ENCODE measurements at regions not wholly inside any gene's neighbourhood (a gene's known extent, or its start where the extent isn't known, plus 50 kb on each side); places are given as distances from the start of the nearest gene placed in this dataset.

GRCh38 chr17:55654022-55654421 lies 68.6 kb downstream of the TMEM100 start:
- Histone ChIP-seq H3K9me3 (ENCODE audit: control insufficient read depth in 1 of 2, low read length in 2 of 2) (no peaks in the 10 kb centered on the region), H3K4me3 (ENCODE audit: low read depth in 1 of 2, low read length in 2 of 2) (no peak overlapping the region), H3K36me3 (ENCODE audit: control insufficient read depth in 1 of 2, insufficient read depth in 2 of 2, low read length in 2 of 2) (no peaks in the 10 kb centered on the region), H3K27ac (ENCODE audit: low read depth, low read length) (no peak overlapping the region), H3K4me1 (ENCODE audit: control insufficient read depth in 1 of 2, insufficient read depth in 2 of 2, low read length in 2 of 2) (no peaks in the 10 kb centered on the region), H3K27me3 (ENCODE audit: control insufficient read depth in 1 of 2, insufficient read depth in 2 of 2, low read length in 2 of 2) (no peaks in the 10 kb centered on the region), H3K9ac (ENCODE audit: low read depth in 1 of 2, low read length in 2 of 2) (no peak overlapping the region)

- Histone ChIP-seq H3K36me3 (ENCODE audit: control insufficient read depth in 1 of 2, insufficient read depth in 2 of 2, low read length in 2 of 2) (no peaks in the 10 kb centered on the region), H3K4me3 (ENCODE audit: low read depth in 1 of 2, low read length in 2 of 2) (no peak overlapping the region), H3K4me1 (ENCODE audit: control insufficient read depth in 1 of 2, insufficient read depth in 2 of 2, low read length in 2 of 2) (no peaks in the 10 kb centered on the region), H3K9ac (ENCODE audit: low read depth in 1 of 2, low read length in 2 of 2) (no peak overlapping the region), H3K27me3 (ENCODE audit: control insufficient read depth in 1 of 2, insufficient read depth in 2 of 2, low read length in 2 of 2) (no peaks in the 10 kb centered on the region), H3K9me3 (ENCODE audit: control insufficient read depth in 1 of 2, low read length in 2 of 2) (no peaks in the 10 kb centered on the region), H3K27ac (ENCODE audit: low read depth, low read length) (no peak overlapping the region)
Observed at GRCh38 chr17:55652825-55653224, 69.8 kb downstream of the TMEM100 start.

GRCh38 chr17:55652114-55652823 lies 70.4 kb downstream of the TMEM100 start:
- Histone ChIP-seq H3K9ac (ENCODE audit: low read depth in 1 of 2, low read length in 2 of 2) (no peak overlapping the region), H3K27me3 (ENCODE audit: control insufficient read depth in 1 of 2, insufficient read depth in 2 of 2, low read length in 2 of 2) (no peaks in the 10 kb centered on the region), H3K4me3 (ENCODE audit: low read depth in 1 of 2, low read length in 2 of 2) (no peak overlapping the region), H3K36me3 (ENCODE audit: control insufficient read depth in 1 of 2, insufficient read depth in 2 of 2, low read length in 2 of 2) (no peaks in the 10 kb centered on the region), H3K4me1 (ENCODE audit: control insufficient read depth in 1 of 2, insufficient read depth in 2 of 2, low read length in 2 of 2) (no peaks in the 10 kb centered on the region), H3K9me3 (ENCODE audit: control insufficient read depth in 1 of 2, low read length in 2 of 2) (no peaks in the 10 kb centered on the region), H3K27ac (ENCODE audit: low read depth, low read length) (no peak overlapping the region)

- no peaks in the 10 kb centered on the region for H3K9me3 ChIP-seq (ENCODE audit: control insufficient read depth in 1 of 2, low read length in 2 of 2)
- H3K4me3 ChIP-seq (ENCODE audit: low read depth in 1 of 2, low read length in 2 of 2): no peak overlapping the region
- H3K9ac ChIP-seq (ENCODE audit: low read depth in 1 of 2, low read length in 2 of 2): no peak overlapping the region
- no peaks in the 10 kb centered on the region for H3K27me3 ChIP-seq (ENCODE audit: control insufficient read depth in 1 of 2, insufficient read depth in 2 of 2, low read length in 2 of 2)
- no peaks in the 10 kb centered on the region for H3K36me3 ChIP-seq (ENCODE audit: control insufficient read depth in 1 of 2, insufficient read depth in 2 of 2, low read length in 2 of 2)
- H3K4me1 ChIP-seq (ENCODE audit: control insufficient read depth in 1 of 2, insufficient read depth in 2 of 2, low read length in 2 of 2): no peaks in the 10 kb centered on the region
- H3K27ac ChIP-seq (ENCODE audit: low read depth, low read length): no peak overlapping the region
Observed at GRCh38 chr17:55649957-55650597, 72.6 kb downstream of the TMEM100 start.

- Histone ChIP-seq H3K9ac (ENCODE audit: low read depth in 1 of 2, low read length in 2 of 2) (no peak overlapping the region), H3K9me3 (ENCODE audit: control insufficient read depth in 1 of 2, low read length in 2 of 2) (no peaks in the 10 kb centered on the region), H3K27ac (ENCODE audit: low read depth, low read length) (no peak overlapping the region)
Observed at GRCh38 chr17:55648086-55648485, 74.6 kb downstream of the TMEM100 start.

GRCh38 chr17:55645361-55645760 lies 77.3 kb downstream of the TMEM100 start:
- Histone ChIP-seq H3K27me3 (ENCODE audit: control insufficient read depth in 1 of 2, insufficient read depth in 2 of 2, low read length in 2 of 2) (no peaks in the 10 kb centered on the region), H3K9ac (ENCODE audit: low read depth in 1 of 2, low read length in 2 of 2) (no peak overlapping the region), H3K27ac (ENCODE audit: low read depth, low read length) (no peak overlapping the region), H3K4me3 (ENCODE audit: low read depth in 1 of 2, low read length in 2 of 2) (no peak overlapping the region), H3K36me3 (ENCODE audit: control insufficient read depth in 1 of 2, insufficient read depth in 2 of 2, low read length in 2 of 2) (no peaks in the 10 kb centered on the region), H3K4me1 (ENCODE audit: control insufficient read depth in 1 of 2, insufficient read depth in 2 of 2, low read length in 2 of 2) (no peaks in the 10 kb centered on the region), H3K9me3 (ENCODE audit: control insufficient read depth in 1 of 2, low read length in 2 of 2) (no peaks in the 10 kb centered on the region)

More at GRCh38 chr17:55648086-55648485, 74.6 kb downstream of the TMEM100 start:
- Histone ChIP-seq H3K4me1 (ENCODE audit: control insufficient read depth in 1 of 2, insufficient read depth in 2 of 2, low read length in 2 of 2) (no peaks in the 10 kb centered on the region), H3K36me3 (ENCODE audit: control insufficient read depth in 1 of 2, insufficient read depth in 2 of 2, low read length in 2 of 2) (no peaks in the 10 kb centered on the region), H3K4me3 (ENCODE audit: low read depth in 1 of 2, low read length in 2 of 2) (no peak overlapping the region), H3K27me3 (ENCODE audit: control insufficient read depth in 1 of 2, insufficient read depth in 2 of 2, low read length in 2 of 2) (no peaks in the 10 kb centered on the region)

GRCh38 chr17:55644346-55644745 lies 78.3 kb downstream of the TMEM100 start:
- Histone ChIP-seq H3K9me3 (ENCODE audit: control insufficient read depth in 1 of 2, low read length in 2 of 2) (no peaks in the 10 kb centered on the region), H3K4me3 (ENCODE audit: low read depth in 1 of 2, low read length in 2 of 2) (no peak overlapping the region), H3K36me3 (ENCODE audit: control insufficient read depth in 1 of 2, insufficient read depth in 2 of 2, low read length in 2 of 2) (no peaks in the 10 kb centered on the region), H3K27me3 (ENCODE audit: control insufficient read depth in 1 of 2, insufficient read depth in 2 of 2, low read length in 2 of 2) (no peaks in the 10 kb centered on the region), H3K4me1 (ENCODE audit: control insufficient read depth in 1 of 2, insufficient read depth in 2 of 2, low read length in 2 of 2) (no peaks in the 10 kb centered on the region), H3K9ac (ENCODE audit: low read depth in 1 of 2, low read length in 2 of 2) (no peak overlapping the region), H3K27ac (ENCODE audit: low read depth, low read length) (no peak overlapping the region)

- no peaks in the 10 kb centered on the region for H3K27me3 ChIP-seq (ENCODE audit: control insufficient read depth in 1 of 2, insufficient read depth in 2 of 2, low read length in 2 of 2)
- no peak overlapping the region for H3K9ac ChIP-seq (ENCODE audit: low read depth in 1 of 2, low read length in 2 of 2)
- no peaks in the 10 kb centered on the region for H3K36me3 ChIP-seq (ENCODE audit: control insufficient read depth in 1 of 2, insufficient read depth in 2 of 2, low read length in 2 of 2)
- no peak overlapping the region for H3K27ac ChIP-seq (ENCODE audit: low read depth, low read length)
- no peaks in the 10 kb centered on the region for H3K4me1 ChIP-seq (ENCODE audit: control insufficient read depth in 1 of 2, insufficient read depth in 2 of 2, low read length in 2 of 2)
- no peaks in the 10 kb centered on the region for H3K9me3 ChIP-seq (ENCODE audit: control insufficient read depth in 1 of 2, low read length in 2 of 2)
- H3K4me3 ChIP-seq (ENCODE audit: low read depth in 1 of 2, low read length in 2 of 2): no peak overlapping the region
Observed at GRCh38 chr17:55642741-55643140, 79.9 kb downstream of the TMEM100 start.

GRCh38 chr17:55641676-55642081 lies 81.0 kb downstream of the TMEM100 start:
- Histone ChIP-seq H3K4me3 (ENCODE audit: low read depth in 1 of 2, low read length in 2 of 2) (no peak overlapping the region), H3K27ac (ENCODE audit: low read depth, low read length) (no peak overlapping the region), H3K9ac (ENCODE audit: low read depth in 1 of 2, low read length in 2 of 2) (no peak overlapping the region), H3K4me1 (ENCODE audit: control insufficient read depth in 1 of 2, insufficient read depth in 2 of 2, low read length in 2 of 2) (no peaks in the 10 kb centered on the region), H3K27me3 (ENCODE audit: control insufficient read depth in 1 of 2, insufficient read depth in 2 of 2, low read length in 2 of 2) (no peaks in the 10 kb centered on the region), H3K36me3 (ENCODE audit: control insufficient read depth in 1 of 2, insufficient read depth in 2 of 2, low read length in 2 of 2) (no peaks in the 10 kb centered on the region), H3K9me3 (ENCODE audit: control insufficient read depth in 1 of 2, low read length in 2 of 2) (no peaks in the 10 kb centered on the region)

GRCh38 chr17:55639096-55639495 lies 83.6 kb downstream of the TMEM100 start:
- peaks cover 0 to 9% of the 10 kb centered on the region in 2 donors for H3K4me1 ChIP-seq (ENCODE audit: control insufficient read depth in 1 of 2, insufficient read depth in 2 of 2, low read length in 2 of 2)
- H3K27ac ChIP-seq (ENCODE audit: low read depth, low read length): no peak overlapping the region
- no peak overlapping the region for H3K4me3 ChIP-seq (ENCODE audit: low read depth in 1 of 2, low read length in 2 of 2)
- no peak overlapping the region for H3K9ac ChIP-seq (ENCODE audit: low read depth in 1 of 2, low read length in 2 of 2)
- H3K9me3 ChIP-seq (ENCODE audit: control insufficient read depth in 1 of 2, low read length in 2 of 2): no peaks in the 10 kb centered on the region
- no peaks in the 10 kb centered on the region for H3K27me3 ChIP-seq (ENCODE audit: control insufficient read depth in 1 of 2, insufficient read depth in 2 of 2, low read length in 2 of 2)
- no peaks in the 10 kb centered on the region for H3K36me3 ChIP-seq (ENCODE audit: control insufficient read depth in 1 of 2, insufficient read depth in 2 of 2, low read length in 2 of 2)

Data from duodenal mucosa (tissue), 2 donors.